Adrenal gland (tissue), 9 donors: ENCODE measurements at regions not wholly inside any gene's neighbourhood (a gene's known extent, or its start where the extent isn't known, plus 50 kb on each side); places are given as distances from the start of the nearest gene placed in this dataset.

Experiments
- DNase-seq, 7 donors: peaks; one replicate each; pipeline ENCODE4 v3.0.0-alpha.2; 2019 to 2020
- H3K27ac ChIP-seq, 5 donors: fragments of 200-600 bp; sonication (generic) in 4 of 5; 1 replicate in 3 of 5; 2 replicates in 2 of 5; pipeline versions ENCODE4 v1.5.1 to v1.8.0; 2016 to 2020; ENCODE audit warnings: mild to moderate bottlenecking in 1 of 5
- H3K27me3 ChIP-seq: fragments of 200-600 bp; 2 replicates; pipeline ENCODE4 v1.8.0; 2021
- H3K36me3 ChIP-seq, 2 donors: fragments of 200-600 bp; replicated peaks in 1 of 2; 1 replicate in 1 of 2; 2 replicates in 1 of 2; pipeline versions ENCODE4 v1.5.1 to v1.8.0; 2018 to 2022
- H3K4me1 ChIP-seq, 2 donors: fragments of 200-600 bp; replicated peaks in 1 of 2; 1 replicate in 1 of 2; 2 replicates in 1 of 2; pipeline versions ENCODE4 v1.5.1 to v1.8.0; 2018 to 2021
- H3K4me3 ChIP-seq, 4 donors: fragments of 200-600 bp; sonication (generic) in 3 of 4; one replicate each; pipeline ENCODE4 v1.5.1; 2016 to 2018
- H3K9me3 ChIP-seq, 3 donors: fragments of 200-600 bp; sonication (generic) in 1 of 3; replicated peaks in 1 of 3; 1 replicate in 2 of 3; 2 replicates in 1 of 3; pipeline versions ENCODE4 v1.5.1 to v1.8.0; 2016 to 2021
- POLR2A ChIP-seq, 2 donors: fragments of 450-650 bp; IDR thresholded peaks; one replicate each; pipeline ENCODE4 v1.6.1; 2017; ENCODE audit warnings: antibody characterized with exemption in 2 of 2, mild to moderate bottlenecking in 2 of 2, moderate library complexity in 1 of 2
- WGBS, 4 donors: extraction: QIAGEN DNeasy Blood & Tissue Kit in 2 of 4; methylation state at CpG; one replicate each; pipeline versions ENCODE4 v1.1.5 to v1.1.7; 2013 to 2017; 5-methylcytosine and 5-hydroxymethylcytosine counted together
- intact Hi-C, 2 donors: fragments of 100-400 bp; cut with DNase I; formaldehyde crosslinking; loops; one replicate each; pipeline versions ENCODE4 v1.14.1 to v1.15.0; 2022 to 2023
- TF ChIP-seq, protein P1 (sequence below), 6 experiments: fragments of 450-650 bp in 4 of 6; fragments of 200-600 bp in 2 of 6; sonication (generic) in 1 of 6; IDR thresholded peaks; 1 replicate in 5 of 6; 2 replicates in 1 of 6; pipeline versions ENCODE4 v1.5.1 to v1.8.0; 2016 to 2021; ENCODE audit warnings: antibody characterized with exemption in 6 of 6, mild to moderate bottlenecking in 2 of 6, moderate library complexity in 1 of 6
- donor health status: healthy with polysubstance abuse.
- donor health status: Bipolar disorder and iron deficiency.
- donor health status: DM: yes; HTN: yes; CAD: no.
- donor health status: DM: no; HTN: no; CAD: no.
- donor health status: DM: no; HTN: no; CAD: no.

DNA sequence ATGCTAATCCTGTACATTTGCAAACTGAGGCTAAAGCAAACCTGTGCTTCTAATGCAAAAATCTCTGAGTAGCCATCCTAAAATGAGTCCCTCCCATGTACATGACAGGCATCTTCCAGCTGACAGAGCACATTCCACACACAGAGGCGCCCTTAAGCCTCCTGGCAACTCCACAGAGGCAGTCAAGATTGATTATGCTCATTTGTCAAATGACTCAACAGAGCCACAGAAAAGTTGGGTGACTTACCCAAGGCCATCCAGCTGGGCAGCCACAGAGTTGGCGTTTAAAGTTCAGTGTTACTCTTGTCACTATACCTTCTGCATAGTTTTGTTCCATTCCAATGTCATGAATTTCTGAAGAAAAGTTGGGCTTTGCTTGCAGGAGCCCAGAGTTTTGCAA is 394.6 kb upstream of the FGF13 start:
- Histone ChIP-seq H3K9me3 (no peaks in the 10 kb centered on the region), H3K27me3 (peaks cover 6% of the 10 kb centered on the region), H3K4me1 (no peaks in the 10 kb centered on the region), H3K36me3 (no peaks in the 10 kb centered on the region), H3K4me3 (no peak overlapping the region), H3K27ac (no peak overlapping the region)
- 24 to 37% (median 32%) methylated on average over 2 of the region's 2 CpGs for WGBS, 4 donors
- DNase-seq = peak; percentile 28 to 71 (median 47)
- no peak for TF ChIP-seq POLR2A (IDR thresholded peaks at IDR 0.05)
- TF ChIP-seq, protein P1, sequence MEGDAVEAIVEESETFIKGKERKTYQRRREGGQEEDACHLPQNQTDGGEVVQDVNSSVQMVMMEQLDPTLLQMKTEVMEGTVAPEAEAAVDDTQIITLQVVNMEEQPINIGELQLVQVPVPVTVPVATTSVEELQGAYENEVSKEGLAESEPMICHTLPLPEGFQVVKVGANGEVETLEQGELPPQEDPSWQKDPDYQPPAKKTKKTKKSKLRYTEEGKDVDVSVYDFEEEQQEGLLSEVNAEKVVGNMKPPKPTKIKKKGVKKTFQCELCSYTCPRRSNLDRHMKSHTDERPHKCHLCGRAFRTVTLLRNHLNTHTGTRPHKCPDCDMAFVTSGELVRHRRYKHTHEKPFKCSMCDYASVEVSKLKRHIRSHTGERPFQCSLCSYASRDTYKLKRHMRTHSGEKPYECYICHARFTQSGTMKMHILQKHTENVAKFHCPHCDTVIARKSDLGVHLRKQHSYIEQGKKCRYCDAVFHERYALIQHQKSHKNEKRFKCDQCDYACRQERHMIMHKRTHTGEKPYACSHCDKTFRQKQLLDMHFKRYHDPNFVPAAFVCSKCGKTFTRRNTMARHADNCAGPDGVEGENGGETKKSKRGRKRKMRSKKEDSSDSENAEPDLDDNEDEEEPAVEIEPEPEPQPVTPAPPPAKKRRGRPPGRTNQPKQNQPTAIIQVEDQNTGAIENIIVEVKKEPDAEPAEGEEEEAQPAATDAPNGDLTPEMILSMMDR (IDR thresholded peaks at IDR 0.05) = no peak
- intact Hi-C loops = no loop called here

DNA sequence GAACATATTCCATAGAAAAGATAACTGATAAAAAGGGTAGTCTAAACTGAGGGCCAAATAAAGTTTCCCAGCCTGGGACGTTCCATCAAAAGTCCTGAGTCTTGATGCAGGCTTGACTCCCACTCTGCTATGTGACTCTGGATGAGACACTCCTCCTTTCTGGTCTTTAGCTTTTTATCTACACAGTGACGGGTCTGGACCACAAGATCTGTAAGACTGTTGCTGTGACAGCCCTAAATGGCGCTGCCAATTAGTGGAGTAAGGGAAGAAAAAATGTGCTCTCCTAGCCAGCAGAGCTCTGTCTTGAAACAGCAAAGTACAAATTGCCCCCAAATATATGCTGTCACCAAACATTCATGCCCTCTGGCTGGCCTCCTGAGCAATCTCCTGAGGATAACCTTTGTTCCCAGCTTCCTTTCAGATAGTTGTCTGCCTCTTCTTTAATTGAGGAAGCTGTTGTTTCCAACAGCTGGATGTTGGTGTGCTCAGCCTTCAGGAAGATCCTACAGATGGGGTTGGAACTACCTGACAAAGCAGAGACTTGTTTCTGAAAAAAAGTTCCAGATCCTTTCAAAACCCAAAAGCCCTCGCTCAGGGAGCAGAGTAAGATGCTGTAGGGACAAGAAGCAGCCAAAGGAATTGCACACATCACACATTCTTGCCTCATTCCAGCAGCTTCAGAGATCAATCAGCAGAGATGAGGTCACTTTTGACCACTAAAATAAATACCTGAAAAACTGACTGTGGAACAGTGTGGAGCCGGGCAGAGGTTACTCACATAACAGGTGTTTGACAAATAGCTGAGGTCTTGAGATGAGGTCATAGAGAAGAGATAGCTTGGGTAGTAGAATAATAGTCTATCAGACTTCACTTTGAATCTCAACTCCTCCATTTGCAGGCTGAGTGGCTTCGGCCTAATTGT is 383.4 kb upstream of the FGF13 start:
- peaks cover 2% of the 10 kb centered on the region for H3K27me3 ChIP-seq
- TF ChIP-seq POLR2A (IDR thresholded peaks at IDR 0.05) = no peak
- TF ChIP-seq, protein P1 (IDR thresholded peaks at IDR 0.05) = no peak
- no peak overlapping the region for H3K27ac ChIP-seq
- no peaks in the 10 kb centered on the region for H3K9me3 ChIP-seq
- intact Hi-C loops = no loop called here
- no peaks in the 10 kb centered on the region for H3K4me1 ChIP-seq
- no peak for DNase-seq
- WGBS, 4 donors = 69 to 85% (median 72%) methylated on average over 3 to 6 of the region's 6 CpGs
- H3K36me3 ChIP-seq = no peaks in the 10 kb centered on the region
- H3K4me3 ChIP-seq = no peak overlapping the region

DNA sequence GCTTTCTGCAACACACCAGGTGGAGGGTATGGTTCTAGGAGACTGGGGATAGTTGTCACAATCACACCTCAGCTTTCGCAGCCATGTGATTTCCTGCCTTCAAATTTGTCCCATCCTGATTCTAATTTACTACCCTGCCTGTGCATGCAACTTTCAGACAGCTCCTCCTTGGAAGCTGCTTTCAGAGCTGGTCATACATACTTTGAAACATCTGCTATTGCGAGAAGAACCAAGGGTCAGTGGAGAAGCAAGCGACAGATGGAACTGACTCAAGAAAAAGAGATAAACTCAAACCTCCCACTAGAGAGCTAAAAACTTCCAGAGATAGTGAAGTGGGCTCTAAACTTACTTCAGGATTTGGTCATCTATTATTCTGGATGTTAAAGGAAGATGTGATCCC is 381.7 kb upstream of the FGF13 start:
- peaks cover 6% of the 10 kb centered on the region for H3K27me3 ChIP-seq
- 73 to 88% (median 81%) methylated on average over 3 of the region's 3 CpGs for WGBS, 4 donors
- DNase-seq = no peak
- TF ChIP-seq, protein P1 (IDR thresholded peaks at IDR 0.05) = no peak
- TF ChIP-seq POLR2A (IDR thresholded peaks at IDR 0.05) = no peak
- H3K4me1 ChIP-seq = no peaks in the 10 kb centered on the region
- H3K9me3 ChIP-seq = no peaks in the 10 kb centered on the region
- H3K27ac ChIP-seq = no peak overlapping the region
- H3K36me3 ChIP-seq = no peaks in the 10 kb centered on the region
- no peak overlapping the region for H3K4me3 ChIP-seq
- intact Hi-C loops = no loop called here

DNA sequence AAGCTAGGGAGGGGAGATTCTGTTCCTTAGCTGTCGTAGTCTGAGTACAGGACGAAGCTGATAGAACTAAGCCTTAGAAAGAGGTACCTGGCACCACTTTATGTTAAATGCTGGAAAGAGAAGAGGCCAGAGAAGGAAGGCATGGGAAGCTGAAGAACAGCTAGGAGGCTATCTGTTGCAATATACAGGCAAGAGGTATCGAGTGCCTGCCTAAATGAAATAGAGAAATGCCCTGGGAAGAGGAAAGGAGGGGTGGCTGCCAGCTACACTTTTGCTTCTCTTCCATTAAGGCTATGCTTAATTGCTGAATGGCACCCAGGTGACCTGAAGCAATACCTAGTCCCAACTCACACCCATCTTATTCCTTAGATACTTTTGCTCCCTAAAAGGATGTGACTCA is 380.4 kb upstream of the FGF13 start:
- 66 to 79% (median 69%) methylated on average over 3 of the region's 3 CpGs for WGBS, 4 donors
- H3K4me3 ChIP-seq = no peak overlapping the region
- H3K9me3 ChIP-seq = no peaks in the 10 kb centered on the region
- DNase-seq = no peak
- H3K36me3 ChIP-seq = no peaks in the 10 kb centered on the region
- TF ChIP-seq, protein P1 (IDR thresholded peaks at IDR 0.05) = no peak
- TF ChIP-seq POLR2A (IDR thresholded peaks at IDR 0.05) = no peak
- H3K4me1 ChIP-seq = no peaks in the 10 kb centered on the region
- H3K27me3 ChIP-seq = peaks cover 6% of the 10 kb centered on the region
- intact Hi-C loops = no loop called here
- no peak overlapping the region for H3K27ac ChIP-seq
